Fibroblast of skin of right quadriceps (primary cell): ENCODE measurements at regions not wholly inside any gene's neighbourhood (a gene's known extent, or its start where the extent isn't known, plus 50 kb on each side); places are given as distances from the start of the nearest gene placed in this dataset.
A peak's percentile ranks its signal among the peaks of the same experiment; 100 is the strongest.
"Not testable (repeated sequence)": the region's sequence is repeated elsewhere in the genome, so short reads cannot be mapped to it uniquely, and the experiment has no call there.

Source experiments
- DNase-seq: peaks from one replicate; pipeline ENCODE4 v3.0.0-alpha.2; 2013

- DNase-seq = no peak
These were observed 90.7 kb upstream of the KCNK2 start for GRCh38 chr1:214991691-214992315.

GRCh38 chr1:214993419-214993818, 89.1 kb upstream of the KCNK2 start:
- DNase-seq = peak; percentile 93

- DNase-seq = no peak
These were observed 84.9 kb upstream of the KCNK2 start for GRCh38 chr1:214997685-214998084.

GRCh38 chr1:215001419-215002021, 81.0 kb upstream of the KCNK2 start:
- no peak for DNase-seq

- peak; percentile 96 for DNase-seq
These were observed 80.1 kb upstream of the KCNK2 start for GRCh38 chr1:215002471-215002870.

- no peak for DNase-seq
These were observed 78.9 kb upstream of the KCNK2 start for GRCh38 chr1:215003686-215004085.

- peak; percentile 85 for DNase-seq
These were observed 78.3 kb upstream of the KCNK2 start for GRCh38 chr1:215004121-215004827.

- DNase-seq = peak; percentile 68
These were observed 77.5 kb upstream of the KCNK2 start for GRCh38 chr1:215005078-215005477.

- DNase-seq = peak; percentile 62
These were observed 76.7 kb upstream of the KCNK2 start for GRCh38 chr1:215005656-215006345.

- DNase-seq = peak; percentile 78
These were observed 74.7 kb upstream of the KCNK2 start for GRCh38 chr1:215007880-215008279.

GRCh38 chr1:215018555-215018954, 64.0 kb upstream of the KCNK2 start:
- peak; percentile 36 for DNase-seq

- DNase-seq = no peak
These were observed 60.3 kb upstream of the KCNK2 start for GRCh38 chr1:215022204-215022603.

GRCh38 chr1:215022741-215023141, 59.8 kb upstream of the KCNK2 start:
- peak; percentile 90 for DNase-seq

GRCh38 chr1:215023155-215023832, 59.2 kb upstream of the KCNK2 start:
- peak; percentile 38 for DNase-seq

- no peak for DNase-seq
These were observed 53.6 kb upstream of the KCNK2 start for GRCh38 chr1:215028954-215029353.

GRCh38 chr1:215030581-215030980, 52.0 kb upstream of the KCNK2 start:
- DNase-seq = not testable (repeated sequence)

GRCh38 chr1:215031392-215031791, 51.1 kb upstream of the KCNK2 start:
- DNase-seq = no peak
